Fibroblast of peridontal ligament (primary cell): ENCODE measurements at regions not wholly inside any gene's neighbourhood (a gene's known extent, or its start where the extent isn't known, plus 50 kb on each side); places are given as distances from the start of the nearest gene placed in this dataset.

ENCODE experiments used
- DNase-seq: peaks from one replicate; pipeline ENCODE4 v3.0.0-alpha.2; 2010; ENCODE audit errors: extremely low read depth

- DNase-seq: no peak
Observed at GRCh38 chr10:88129013-88129412, 265.6 kb downstream of the PTEN start.

GRCh38 chr10:88130912-88131311 is 267.5 kb downstream of the PTEN start:
- no peak for DNase-seq

- peak; percentile 40 for DNase-seq
Observed at GRCh38 chr10:88131511-88132139, 268.2 kb downstream of the PTEN start.

GRCh38 chr10:88136712-88137111 is 273.3 kb downstream of the PTEN start:
- no peak for DNase-seq

GRCh38 chr10:88138319-88138848 is 275.0 kb downstream of the PTEN start:
- DNase-seq: no peak

- no peak for DNase-seq
Observed at GRCh38 chr10:88147000-88147798, 283.8 kb downstream of the PTEN start.

- no peak for DNase-seq
Observed at GRCh38 chr10:88149906-88150305, 286.5 kb downstream of the PTEN start.

GRCh38 chr10:88150339-88150738 is 286.9 kb downstream of the PTEN start:
- DNase-seq: peak; percentile 65

GRCh38 chr10:88152728-88153133 is 289.3 kb downstream of the PTEN start:
- DNase-seq: peak; percentile 98

GRCh38 chr10:88154596-88155250 is 291.3 kb downstream of the PTEN start:
- DNase-seq: no peak

- DNase-seq: peak; percentile 55
Observed at GRCh38 chr10:88156341-88156740, 292.9 kb downstream of the PTEN start.

- peak; percentile 95 for DNase-seq
Observed at GRCh38 chr10:88157981-88158465, 294.6 kb downstream of the PTEN start.

- peak; percentile 70 for DNase-seq
Observed at GRCh38 chr10:88158526-88159122, 295.2 kb downstream of the PTEN start.

GRCh38 chr10:88159127-88159829 is 295.9 kb downstream of the PTEN start:
- DNase-seq: no peak

GRCh38 chr10:88161070-88161469 is 297.6 kb downstream of the PTEN start:
- DNase-seq: no peak

GRCh38 chr10:88161756-88162155 is 298.3 kb downstream of the PTEN start:
- DNase-seq: peak; percentile 33

GRCh38 chr10:88162852-88163251 is 299.4 kb downstream of the PTEN start:
- DNase-seq: no peak

GRCh38 chr10:88163572-88163971 is 300.1 kb downstream of the PTEN start:
- DNase-seq: no peak

- DNase-seq: no peak
Observed at GRCh38 chr10:88164471-88164870, 301.0 kb downstream of the PTEN start.

- peak; percentile 97 for DNase-seq
Observed at GRCh38 chr10:88165849-88166271, 302.4 kb downstream of the PTEN start.
